ENCODE measurements at regions not wholly inside any gene's neighbourhood (a gene's known extent, or its start where the extent isn't known, plus 50 kb on each side); places are given as distances from the start of the nearest gene placed in this dataset.

- TF ChIP-seq, protein P1, sequence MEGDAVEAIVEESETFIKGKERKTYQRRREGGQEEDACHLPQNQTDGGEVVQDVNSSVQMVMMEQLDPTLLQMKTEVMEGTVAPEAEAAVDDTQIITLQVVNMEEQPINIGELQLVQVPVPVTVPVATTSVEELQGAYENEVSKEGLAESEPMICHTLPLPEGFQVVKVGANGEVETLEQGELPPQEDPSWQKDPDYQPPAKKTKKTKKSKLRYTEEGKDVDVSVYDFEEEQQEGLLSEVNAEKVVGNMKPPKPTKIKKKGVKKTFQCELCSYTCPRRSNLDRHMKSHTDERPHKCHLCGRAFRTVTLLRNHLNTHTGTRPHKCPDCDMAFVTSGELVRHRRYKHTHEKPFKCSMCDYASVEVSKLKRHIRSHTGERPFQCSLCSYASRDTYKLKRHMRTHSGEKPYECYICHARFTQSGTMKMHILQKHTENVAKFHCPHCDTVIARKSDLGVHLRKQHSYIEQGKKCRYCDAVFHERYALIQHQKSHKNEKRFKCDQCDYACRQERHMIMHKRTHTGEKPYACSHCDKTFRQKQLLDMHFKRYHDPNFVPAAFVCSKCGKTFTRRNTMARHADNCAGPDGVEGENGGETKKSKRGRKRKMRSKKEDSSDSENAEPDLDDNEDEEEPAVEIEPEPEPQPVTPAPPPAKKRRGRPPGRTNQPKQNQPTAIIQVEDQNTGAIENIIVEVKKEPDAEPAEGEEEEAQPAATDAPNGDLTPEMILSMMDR (IDR thresholded peaks at IDR 0.05) = no peak
- TF ChIP-seq POLR2A (IDR thresholded peaks at IDR 0.05) = no peak
These were observed 723.7 kb upstream of the AGA start for GRCh38 chr4:178165951-178166308.
